ENCODE measurements at regions not wholly inside any gene's neighbourhood (a gene's known extent, or its start where the extent isn't known, plus 50 kb on each side); places are given as distances from the start of the nearest gene placed in this dataset.
A peak's percentile ranks its signal among the peaks of the same experiment; 100 is the strongest.

- TF ChIP-seq ZNF462 (CRISPR knock-in tag; IDR thresholded peaks at IDR 0.05), result no peak
- TF ChIP-seq, protein P1, sequence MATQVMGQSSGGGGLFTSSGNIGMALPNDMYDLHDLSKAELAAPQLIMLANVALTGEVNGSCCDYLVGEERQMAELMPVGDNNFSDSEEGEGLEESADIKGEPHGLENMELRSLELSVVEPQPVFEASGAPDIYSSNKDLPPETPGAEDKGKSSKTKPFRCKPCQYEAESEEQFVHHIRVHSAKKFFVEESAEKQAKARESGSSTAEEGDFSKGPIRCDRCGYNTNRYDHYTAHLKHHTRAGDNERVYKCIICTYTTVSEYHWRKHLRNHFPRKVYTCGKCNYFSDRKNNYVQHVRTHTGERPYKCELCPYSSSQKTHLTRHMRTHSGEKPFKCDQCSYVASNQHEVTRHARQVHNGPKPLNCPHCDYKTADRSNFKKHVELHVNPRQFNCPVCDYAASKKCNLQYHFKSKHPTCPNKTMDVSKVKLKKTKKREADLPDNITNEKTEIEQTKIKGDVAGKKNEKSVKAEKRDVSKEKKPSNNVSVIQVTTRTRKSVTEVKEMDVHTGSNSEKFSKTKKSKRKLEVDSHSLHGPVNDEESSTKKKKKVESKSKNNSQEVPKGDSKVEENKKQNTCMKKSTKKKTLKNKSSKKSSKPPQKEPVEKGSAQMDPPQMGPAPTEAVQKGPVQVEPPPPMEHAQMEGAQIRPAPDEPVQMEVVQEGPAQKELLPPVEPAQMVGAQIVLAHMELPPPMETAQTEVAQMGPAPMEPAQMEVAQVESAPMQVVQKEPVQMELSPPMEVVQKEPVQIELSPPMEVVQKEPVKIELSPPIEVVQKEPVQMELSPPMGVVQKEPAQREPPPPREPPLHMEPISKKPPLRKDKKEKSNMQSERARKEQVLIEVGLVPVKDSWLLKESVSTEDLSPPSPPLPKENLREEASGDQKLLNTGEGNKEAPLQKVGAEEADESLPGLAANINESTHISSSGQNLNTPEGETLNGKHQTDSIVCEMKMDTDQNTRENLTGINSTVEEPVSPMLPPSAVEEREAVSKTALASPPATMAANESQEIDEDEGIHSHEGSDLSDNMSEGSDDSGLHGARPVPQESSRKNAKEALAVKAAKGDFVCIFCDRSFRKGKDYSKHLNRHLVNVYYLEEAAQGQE (IDR thresholded peaks at IDR 0.05; ENCODE audit: unreplicated experiment), result no peak
These were observed 302.9 kb upstream of the SPAG17 start (continued) for GRCh38 chr1:118487932-118488331.

GRCh38 chr1:118487091-118487490 is 302.1 kb upstream of the SPAG17 start:
- Mint-ChIP-seq H3K4me1 (peaks cover 50% of the 10 kb centered on the region), H3K27ac (no peak overlapping the region)

More at GRCh38 chr1:118487091-118487490, 302.1 kb upstream of the SPAG17 start:
- Histone ChIP-seq H3K27ac (ENCODE audit: low read depth) (no peak overlapping the region), H3K27me3 (ENCODE audit: insufficient read depth) (no peaks in the 10 kb centered on the region), H3K9me2 (ENCODE audit: insufficient read depth) (no peaks in the 10 kb centered on the region), H3K36me3 (ENCODE audit: insufficient read depth) (no peaks in the 10 kb centered on the region), H3K4me2 (0 out of 2 replicates have a peak overlapping the region, but pooled peaks have one; percentile 36), H2AFZ (no peak overlapping the region), H3K79me2 (replicated peaks; ENCODE audit: insufficient read depth) (no peaks in the 10 kb centered on the region), H4K20me1 (replicated peaks; ENCODE audit: insufficient read depth) (no peaks in the 10 kb centered on the region), H3K4me1 (ENCODE audit: insufficient read depth) (peaks cover 42% of the 10 kb centered on the region), H3K4me3 (no peak overlapping the region), H3F3A (replicated peaks; ENCODE audit: low read depth) (no peaks in the 10 kb centered on the region)
- DNase-seq (ENCODE audit: low spot score), result no peak
- ATAC-seq, result no peak
- H3K36me3 Mint-ChIP-seq (ENCODE audit: low read depth), result 0 out of 3 replicates have a peak, but pooled peaks cover 4% of the 10 kb centered on the region
- TF ChIP-seq, protein P2, sequence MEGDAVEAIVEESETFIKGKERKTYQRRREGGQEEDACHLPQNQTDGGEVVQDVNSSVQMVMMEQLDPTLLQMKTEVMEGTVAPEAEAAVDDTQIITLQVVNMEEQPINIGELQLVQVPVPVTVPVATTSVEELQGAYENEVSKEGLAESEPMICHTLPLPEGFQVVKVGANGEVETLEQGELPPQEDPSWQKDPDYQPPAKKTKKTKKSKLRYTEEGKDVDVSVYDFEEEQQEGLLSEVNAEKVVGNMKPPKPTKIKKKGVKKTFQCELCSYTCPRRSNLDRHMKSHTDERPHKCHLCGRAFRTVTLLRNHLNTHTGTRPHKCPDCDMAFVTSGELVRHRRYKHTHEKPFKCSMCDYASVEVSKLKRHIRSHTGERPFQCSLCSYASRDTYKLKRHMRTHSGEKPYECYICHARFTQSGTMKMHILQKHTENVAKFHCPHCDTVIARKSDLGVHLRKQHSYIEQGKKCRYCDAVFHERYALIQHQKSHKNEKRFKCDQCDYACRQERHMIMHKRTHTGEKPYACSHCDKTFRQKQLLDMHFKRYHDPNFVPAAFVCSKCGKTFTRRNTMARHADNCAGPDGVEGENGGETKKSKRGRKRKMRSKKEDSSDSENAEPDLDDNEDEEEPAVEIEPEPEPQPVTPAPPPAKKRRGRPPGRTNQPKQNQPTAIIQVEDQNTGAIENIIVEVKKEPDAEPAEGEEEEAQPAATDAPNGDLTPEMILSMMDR (conservative IDR thresholded peaks at IDR 0.05; ENCODE audit: low read depth in 2 of 2), result no peak
- TF ChIP-seq ZNF462 (CRISPR knock-in tag; IDR thresholded peaks at IDR 0.05), result no peak
- H3K4me3 Mint-ChIP-seq, result no peak overlapping the region
- no peaks in the 10 kb centered on the region for H3K27me3 Mint-ChIP-seq (ENCODE audit: insufficient read depth, low read depth, poor library complexity)
- peaks cover 4% of the 10 kb centered on the region; the same call in 1 of the 3 replicates for H3K9me3 Mint-ChIP-seq
